ENCODE measurements at regions not wholly inside any gene's neighbourhood (a gene's known extent, or its start where the extent isn't known, plus 50 kb on each side); places are given as distances from the start of the nearest gene placed in this dataset.
A peak's percentile ranks its signal among the peaks of the same experiment; 100 is the strongest.

- Histone ChIP-seq H3K27ac (ENCODE audit: low read length) (peak overlapping the region; percentile 85), H3K4me1 (ENCODE audit: insufficient read depth, low read length) (peaks cover 56% of the 10 kb centered on the region), H3K4me2 (ENCODE audit: low read length) (peak overlapping the region; percentile 26), H3K79me2 (ENCODE audit: low read length) (no peaks in the 10 kb centered on the region), H3K9me2 (replicated peaks; ENCODE audit: low read length) (no peaks in the 10 kb centered on the region), H3K36me3 (ENCODE audit: low read depth, low read length) (no peaks in the 10 kb centered on the region), H3K9me3 (ENCODE audit: low read length) (no peaks in the 10 kb centered on the region), H2AFZ (ENCODE audit: low read length) (peak overlapping the region; percentile 9; the same call in 1 of the 2 replicates), H4K20me1 (ENCODE audit: low read length) (no peaks in the 10 kb centered on the region), H3K4me3 (ENCODE audit: low read length) (no peak overlapping the region), H3K27me3 (ENCODE audit: low read length) (no peaks in the 10 kb centered on the region), H3K9ac (ENCODE audit: low read length) (peak overlapping the region; percentile 44), H3F3A (ENCODE audit: low read length, unreplicated experiment) (peaks cover 14% of the 10 kb centered on the region)
- TF ChIP-seq EZH2phosphoT487 (IDR thresholded peaks at IDR 0.05; ENCODE audit: borderline replicate concordance, low read length) (no peak), EZH2 (IDR thresholded peaks at IDR 0.05; ENCODE audit: low read length, unreplicated experiment) (no peak)
- TF ChIP-seq, protein P1, sequence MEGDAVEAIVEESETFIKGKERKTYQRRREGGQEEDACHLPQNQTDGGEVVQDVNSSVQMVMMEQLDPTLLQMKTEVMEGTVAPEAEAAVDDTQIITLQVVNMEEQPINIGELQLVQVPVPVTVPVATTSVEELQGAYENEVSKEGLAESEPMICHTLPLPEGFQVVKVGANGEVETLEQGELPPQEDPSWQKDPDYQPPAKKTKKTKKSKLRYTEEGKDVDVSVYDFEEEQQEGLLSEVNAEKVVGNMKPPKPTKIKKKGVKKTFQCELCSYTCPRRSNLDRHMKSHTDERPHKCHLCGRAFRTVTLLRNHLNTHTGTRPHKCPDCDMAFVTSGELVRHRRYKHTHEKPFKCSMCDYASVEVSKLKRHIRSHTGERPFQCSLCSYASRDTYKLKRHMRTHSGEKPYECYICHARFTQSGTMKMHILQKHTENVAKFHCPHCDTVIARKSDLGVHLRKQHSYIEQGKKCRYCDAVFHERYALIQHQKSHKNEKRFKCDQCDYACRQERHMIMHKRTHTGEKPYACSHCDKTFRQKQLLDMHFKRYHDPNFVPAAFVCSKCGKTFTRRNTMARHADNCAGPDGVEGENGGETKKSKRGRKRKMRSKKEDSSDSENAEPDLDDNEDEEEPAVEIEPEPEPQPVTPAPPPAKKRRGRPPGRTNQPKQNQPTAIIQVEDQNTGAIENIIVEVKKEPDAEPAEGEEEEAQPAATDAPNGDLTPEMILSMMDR (conservative IDR thresholded peaks at IDR 0.05; ENCODE audit: low read depth, low read length) = no peak
- ChIA-PET POLR2A (ENCODE audit: unreplicated experiment) (interaction anchor here (0.6 to 1.0 kb wide), 3 partner anchors 12 to 76 kb away, joined by 3 to 27 read pairs (median 4); no protein-coding TSS in a partner anchor), CTCF (interaction anchor here (0.6 to 1.6 kb wide), 9 partner anchors 12 to 597 kb away, joined by 3 to 6 read pairs (median 3); no protein-coding TSS in a partner anchor)
- intact Hi-C loops (cut with micrococcal nuclease) = loop anchor here (1.0 to 2.0 kb wide), 2 partner anchors 28 to 76 kb away; no protein-coding TSS in a partner anchor
- no TSS peak for BruUV-seq (replicated peaks)
- peak; percentile 73 for ATAC-seq
- DNase-seq = peak; percentile 94
These were observed 124.7 kb upstream of the MAX start for GRCh38 chr14:65226824-65227604.

- ChIA-PET CTCF (interaction anchor here (0.5 kb wide), 1 partner anchor 76 kb away, joined by 7 read pairs; no protein-coding TSS in a partner anchor), POLR2A (ENCODE audit: unreplicated experiment) (no interaction called here)
- DNase-seq (no peak), ATAC-seq (no peak)
- no peak for TF ChIP-seq EZH2phosphoT487 (IDR thresholded peaks at IDR 0.05; ENCODE audit: borderline replicate concordance, low read length)
- Histone ChIP-seq H3K4me3 (ENCODE audit: low read length) (no peak overlapping the region), H3K9ac (ENCODE audit: low read length) (no peak overlapping the region), H3K27me3 (ENCODE audit: low read length) (no peaks in the 10 kb centered on the region), H3K79me2 (ENCODE audit: low read length) (no peaks in the 10 kb centered on the region), H3K9me3 (ENCODE audit: low read length) (no peaks in the 10 kb centered on the region), H3K4me1 (ENCODE audit: insufficient read depth, low read length) (peaks cover 47% of the 10 kb centered on the region), H3K27ac (ENCODE audit: low read length) (no peak overlapping the region), H3F3A (ENCODE audit: low read length, unreplicated experiment) (peaks cover 14% of the 10 kb centered on the region), H3K4me2 (ENCODE audit: low read length) (no peak overlapping the region), H3K9me2 (replicated peaks; ENCODE audit: low read length) (no peaks in the 10 kb centered on the region), H4K20me1 (ENCODE audit: low read length) (no peaks in the 10 kb centered on the region), H3K36me3 (ENCODE audit: low read depth, low read length) (no peaks in the 10 kb centered on the region), H2AFZ (ENCODE audit: low read length) (no peak overlapping the region)
- intact Hi-C loops (cut with micrococcal nuclease) = no loop called here
- no TSS peak for BruUV-seq (replicated peaks)
These were observed 126.1 kb upstream of the MAX start for GRCh38 chr14:65228436-65228835.

DNA sequence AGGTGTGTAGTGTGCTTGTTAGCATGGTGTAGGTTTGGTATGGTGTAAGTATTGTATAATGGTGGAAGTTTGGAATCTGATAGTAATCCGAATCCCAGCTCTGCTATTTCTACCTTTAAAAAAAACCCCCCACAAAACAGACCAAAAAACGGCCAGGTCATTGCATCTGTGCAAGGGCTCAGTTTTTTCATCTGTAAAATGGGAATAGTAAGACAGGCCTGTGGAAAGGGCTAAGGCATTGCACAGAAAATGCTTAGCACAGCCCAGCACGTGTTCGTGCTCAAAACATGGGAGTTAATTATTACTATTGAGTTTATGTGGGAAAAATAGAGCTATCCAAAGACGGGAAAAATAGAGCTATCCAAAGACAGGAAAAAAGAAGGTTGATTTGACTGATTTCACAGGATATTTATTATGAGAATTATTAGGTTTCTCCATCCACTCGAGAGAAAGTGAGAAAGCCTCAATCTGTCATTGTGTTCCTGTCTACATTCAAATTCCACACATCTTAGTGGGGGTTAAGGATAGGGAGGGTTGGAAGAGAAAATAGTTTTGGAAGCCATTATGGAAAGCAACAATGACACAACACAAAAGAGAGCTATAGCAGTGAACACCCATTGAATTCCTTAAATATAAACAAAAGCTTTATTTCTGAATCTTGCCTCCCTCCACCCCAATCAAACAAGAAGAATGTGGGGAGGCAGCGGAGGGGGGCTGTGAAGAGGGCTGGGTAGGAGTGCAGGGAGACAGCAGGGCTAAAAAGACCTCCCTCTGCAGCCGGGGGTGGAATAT is 126.8 kb upstream of the MAX start:
- H3K9ac ChIP-seq (ENCODE audit: low read length) = no peak overlapping the region
- H2AFZ ChIP-seq (ENCODE audit: low read length) = no peak overlapping the region
- H4K20me1 ChIP-seq (ENCODE audit: low read length) = no peaks in the 10 kb centered on the region
- DNase-seq (no peak), ATAC-seq (no peak)
- no peak overlapping the region for H3K27ac ChIP-seq (ENCODE audit: low read length)
- no peak overlapping the region for H3K4me2 ChIP-seq (ENCODE audit: low read length)
- no peaks in the 10 kb centered on the region for H3K36me3 ChIP-seq (ENCODE audit: low read depth, low read length)
- no TSS peak for BruUV-seq (replicated peaks)
- no peaks in the 10 kb centered on the region for H3K79me2 ChIP-seq (ENCODE audit: low read length)
- peaks cover 14% of the 10 kb centered on the region for H3F3A ChIP-seq (ENCODE audit: low read length, unreplicated experiment)
- peaks cover 45% of the 10 kb centered on the region for H3K4me1 ChIP-seq (ENCODE audit: insufficient read depth, low read length)
- intact Hi-C loops (cut with micrococcal nuclease) = no loop called here
- no peaks in the 10 kb centered on the region for H3K27me3 ChIP-seq (ENCODE audit: low read length)
- CTCF ChIA-PET = interaction anchor here (0.7 kb wide), 1 partner anchor 131 kb away, joined by 3 read pairs; no protein-coding TSS in a partner anchor
- H3K9me2 ChIP-seq (replicated peaks; ENCODE audit: low read length) = no peaks in the 10 kb centered on the region
- H3K4me3 ChIP-seq (ENCODE audit: low read length) = no peak overlapping the region
- POLR2A ChIA-PET (ENCODE audit: unreplicated experiment) = no interaction called here
- TF ChIP-seq EZH2phosphoT487 (IDR thresholded peaks at IDR 0.05; ENCODE audit: borderline replicate concordance, low read length) (no peak), EZH2 (IDR thresholded peaks at IDR 0.05; ENCODE audit: low read length, unreplicated experiment) (no peak)
- no peaks in the 10 kb centered on the region for H3K9me3 ChIP-seq (ENCODE audit: low read length)
